ENCODE measurements at regions not wholly inside any gene's neighbourhood (a gene's known extent, or its start where the extent isn't known, plus 50 kb on each side); places are given as distances from the start of the nearest gene placed in this dataset.

GRCh38 chr1:54461731-54462596 is 55.8 kb upstream of the SSBP3 start:
- 81 to 85% methylated on average over 16 of the region's 16 CpGs for whole genome bisulfite sequencing, 2 donors
- ATAC-seq (no peak), DNase-seq (no peak)
- Histone ChIP-seq H3K9me3 (no peaks in the 10 kb centered on the region), H3K36me3 (replicated peaks in 1 of 2; ENCODE audit: insufficient read depth in 1 of 2, low read depth in 2 of 2) (no peaks in the 10 kb centered on the region), H3K4me1 (peaks cover 26% of the 10 kb centered on the region), H3K27me3 (no peaks in the 10 kb centered on the region), H3K4me3 (no peak overlapping the region), H3K27ac (no peak overlapping the region)
- intact Hi-C loops (cut with DNase I) = no loop called here
- TF ChIP-seq POLR2A (IDR thresholded peaks at IDR 0.05) = no peak
- TF ChIP-seq CTCF (IDR thresholded peaks at IDR 0.05) = no peak

- TF ChIP-seq CTCF (IDR thresholded peaks at IDR 0.05) (no peak), POLR2A (IDR thresholded peaks at IDR 0.05) (no peak)
- intact Hi-C loops (cut with DNase I) = no loop called here
- DNase-seq (no peak), ATAC-seq (no peak)
- H3K27ac ChIP-seq = no peak overlapping the region
- H3K36me3 ChIP-seq (replicated peaks in 1 of 2; ENCODE audit: insufficient read depth in 1 of 2, low read depth in 2 of 2) = no peaks in the 10 kb centered on the region
- H3K4me3 ChIP-seq = no peak overlapping the region
- WGBS, 2 donors = 87 to 94% methylated on average over 8 of the region's 8 CpGs
- peaks cover 26% of the 10 kb centered on the region for H3K4me1 ChIP-seq
- no peaks in the 10 kb centered on the region for H3K27me3 ChIP-seq
- no peaks in the 10 kb centered on the region for H3K9me3 ChIP-seq
Measured at GRCh38 chr1:54460861-54461387, 54.7 kb upstream of the SSBP3 start.

- ATAC-seq = no peak
- H3K27ac ChIP-seq = no peak overlapping the region
- intact Hi-C loops (cut with DNase I) = no loop called here
- 88 to 93% methylated on average over 1 to 2 of the region's 2 CpGs for WGBS, 2 donors
- no peaks in the 10 kb centered on the region for H3K27me3 ChIP-seq
- TF ChIP-seq POLR2A (IDR thresholded peaks at IDR 0.05) = no peak
- TF ChIP-seq CTCF (IDR thresholded peaks at IDR 0.05) = no peak
- no peak overlapping the region for H3K4me3 ChIP-seq
- H3K4me1 ChIP-seq = peaks cover 26% of the 10 kb centered on the region
- H3K9me3 ChIP-seq = no peaks in the 10 kb centered on the region
- H3K36me3 ChIP-seq (replicated peaks in 1 of 2; ENCODE audit: insufficient read depth in 1 of 2, low read depth in 2 of 2) = no peaks in the 10 kb centered on the region
- no peak for DNase-seq
Measured at GRCh38 chr1:54460351-54460750, 54.2 kb upstream of the SSBP3 start.

GRCh38 chr1:54459726-54460191 is 53.6 kb upstream of the SSBP3 start:
- WGBS, 2 donors = 19 to 33% methylated on average over 1 to 4 of the region's 4 CpGs
- no peaks in the 10 kb centered on the region for H3K27me3 ChIP-seq
- no peak for TF ChIP-seq POLR2A (IDR thresholded peaks at IDR 0.05)
- no peak for TF ChIP-seq CTCF (IDR thresholded peaks at IDR 0.05)
- no peak overlapping the region for H3K4me3 ChIP-seq
- intact Hi-C loops (cut with DNase I) = no loop called here
- peaks cover 20% of the 10 kb centered on the region for H3K4me1 ChIP-seq
- no peaks in the 10 kb centered on the region for H3K9me3 ChIP-seq
- DNase-seq (no peak), ATAC-seq (no peak)
- no peaks in the 10 kb centered on the region for H3K36me3 ChIP-seq (replicated peaks in 1 of 2; ENCODE audit: insufficient read depth in 1 of 2, low read depth in 2 of 2)
- H3K27ac ChIP-seq = no peak overlapping the region
